NOMO-1 (cell line): ENCODE measurements at regions not wholly inside any gene's neighbourhood (a gene's known extent, or its start where the extent isn't known, plus 50 kb on each side); places are given as distances from the start of the nearest gene placed in this dataset.

Experiments used
- DNase-seq, 2 experiments: peaks; one replicate each; lab custom pipeline; 2025; ENCODE audit not compliant: unreplicated experiment in 2 of 2; lab: John Stamatoyannopoulos, UW

DNA sequence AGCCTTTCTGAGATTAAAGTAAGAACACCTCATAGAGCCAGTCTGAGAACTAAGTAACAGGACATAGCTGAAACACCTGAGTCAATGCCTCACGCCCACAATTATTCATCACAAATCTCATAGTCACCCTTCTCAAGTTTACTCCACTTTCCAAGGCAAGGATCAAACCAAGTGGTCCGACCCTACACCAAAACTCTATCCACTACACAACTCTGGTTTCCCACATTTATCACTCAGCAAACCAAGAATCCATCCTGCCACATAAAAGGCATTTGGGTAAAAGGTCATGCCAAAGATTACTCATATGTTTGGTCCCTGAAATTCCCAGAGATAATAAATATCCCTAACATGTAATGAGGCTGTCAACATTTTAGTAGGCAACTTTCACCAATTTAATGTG, 144.1 kb downstream of the RPAP3 start:
- DNase-seq: no peak

DNA sequence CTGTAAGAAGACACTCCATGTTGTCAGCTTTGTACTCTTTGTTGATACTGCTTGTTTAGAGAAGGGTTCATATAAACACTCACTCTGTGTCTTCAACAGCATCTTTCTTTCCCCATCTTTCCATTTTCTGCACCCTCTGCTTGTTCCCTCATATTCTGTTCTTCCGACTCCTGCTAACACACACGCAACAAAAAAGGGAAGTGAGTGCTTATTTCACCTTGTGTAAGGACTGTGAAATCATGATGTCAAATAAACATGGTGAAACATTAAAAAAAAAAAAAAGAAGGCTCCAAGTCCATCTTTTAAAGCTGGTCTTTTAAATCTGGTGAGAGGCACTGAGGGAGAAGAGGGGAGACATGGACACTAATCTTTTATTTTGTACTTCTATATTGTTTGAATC, 145.4 kb downstream of the RPAP3 start:
- DNase-seq: peak; percentile 60 to 79

DNA sequence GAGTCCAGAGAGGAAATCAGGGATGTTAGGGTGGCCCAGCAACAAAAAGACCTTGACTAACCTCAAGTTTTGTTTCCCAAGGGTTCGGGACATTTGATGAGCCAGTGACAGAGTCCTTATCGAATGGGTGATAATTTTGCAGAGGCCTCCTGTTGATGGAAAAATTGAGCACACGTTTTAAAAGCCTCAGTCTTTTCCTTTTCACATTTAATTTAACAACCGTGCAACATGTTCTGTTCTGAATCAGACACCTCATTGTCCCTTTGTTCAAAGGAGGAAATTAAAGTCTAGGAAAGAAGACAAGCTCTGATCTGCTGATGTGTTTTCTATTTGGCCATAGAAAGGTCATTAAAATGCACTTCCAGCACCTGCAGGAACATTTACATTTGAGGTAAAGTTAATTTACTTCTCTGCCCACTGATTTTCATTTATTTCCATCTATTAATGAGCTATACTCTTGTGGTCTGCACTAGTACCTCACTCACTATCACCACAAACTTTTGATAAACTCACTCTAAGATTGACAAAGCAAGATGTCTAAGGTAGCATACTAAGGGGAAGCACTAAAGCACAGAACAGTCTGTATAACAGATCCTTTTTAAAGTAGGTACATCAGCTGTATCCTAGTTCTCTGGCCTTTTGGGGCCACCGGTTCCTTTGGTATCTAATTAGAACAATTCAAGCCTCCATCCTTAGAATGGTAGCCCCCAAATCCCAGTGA, 147.0 kb downstream of the RPAP3 start:
- DNase-seq: no peak

DNA sequence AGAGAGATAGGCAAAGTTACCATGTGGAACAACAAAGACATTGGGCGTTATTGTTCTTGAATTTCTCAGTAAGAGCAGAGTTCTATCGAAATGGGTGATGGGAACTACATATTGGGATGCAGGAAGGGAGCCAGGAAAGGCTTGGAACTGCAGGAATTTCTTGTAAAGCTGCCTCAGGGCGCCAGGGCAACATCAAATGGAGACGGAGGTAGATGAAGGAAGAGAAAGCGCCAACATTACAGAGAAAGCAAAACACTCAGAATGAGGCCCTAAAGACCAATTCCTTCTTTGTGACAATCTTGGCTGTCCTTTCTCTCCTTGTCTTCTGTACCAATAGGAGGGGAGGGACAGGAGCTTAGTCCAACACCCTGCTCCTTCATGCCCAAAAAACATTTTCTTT, 148.4 kb downstream of the RPAP3 start:
- no peak for DNase-seq

DNA sequence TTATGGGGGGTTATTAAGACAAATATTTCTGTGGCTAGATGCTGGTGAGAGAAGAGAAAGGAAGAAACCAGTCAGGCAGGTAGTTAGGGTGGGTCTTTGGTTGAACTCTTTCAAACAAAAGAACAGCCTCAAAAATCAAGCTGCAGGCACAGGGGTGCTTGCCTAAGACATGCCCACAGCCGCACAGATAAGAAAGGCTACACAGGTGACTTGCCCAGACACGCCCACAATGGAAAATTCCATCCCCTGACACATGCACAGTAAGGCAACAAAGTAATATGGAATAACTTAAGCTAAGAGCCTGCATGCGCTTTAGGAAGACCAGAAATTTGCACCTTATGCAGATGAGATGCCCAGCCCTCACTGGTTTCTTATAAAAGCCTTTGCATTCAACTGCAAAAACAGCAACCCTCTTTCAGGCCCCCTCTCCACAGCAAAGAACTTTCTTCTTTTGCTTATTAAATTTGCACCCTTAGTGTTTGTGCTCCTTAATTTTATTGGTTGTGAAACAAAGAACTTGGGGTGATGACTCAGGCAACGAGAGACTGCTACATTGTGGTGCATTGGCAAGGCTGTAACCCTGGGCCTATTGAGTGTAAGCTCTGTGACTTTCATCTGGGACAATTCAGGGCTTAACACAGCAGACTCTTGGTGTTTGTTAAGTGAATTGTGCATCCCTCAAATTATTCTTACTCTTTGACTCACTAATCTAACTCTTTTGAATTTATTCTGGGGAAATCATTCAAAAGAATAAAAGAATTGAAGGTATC, 149.4 kb downstream of the RPAP3 start:
- DNase-seq: no peak

DNA sequence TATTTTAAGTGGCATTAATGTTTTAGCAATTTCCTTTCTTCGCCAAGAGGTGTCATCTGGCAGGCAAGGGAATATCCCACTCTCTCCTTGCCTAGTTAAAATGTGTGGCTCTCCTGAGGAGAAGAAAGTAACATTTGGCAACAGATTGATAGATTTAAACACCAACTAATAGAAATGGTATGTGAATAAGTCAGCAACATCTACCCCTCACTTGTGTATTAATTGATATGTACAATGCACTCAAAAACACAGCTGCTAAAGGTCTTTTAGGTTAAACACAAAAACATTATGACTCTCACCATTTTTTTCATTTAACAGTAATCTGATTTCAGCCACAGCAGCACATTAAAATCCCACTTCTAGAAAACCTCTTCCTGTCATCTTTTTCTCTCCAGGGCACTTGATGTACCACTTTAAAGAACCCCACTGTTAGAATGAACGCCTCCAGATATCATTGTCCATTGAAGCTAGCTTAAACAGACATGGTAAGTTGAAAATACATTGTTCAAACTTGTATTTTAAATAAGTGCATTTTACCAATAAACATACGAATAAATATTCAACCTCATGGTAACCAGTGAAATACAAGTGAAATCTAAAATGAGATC, 151.7 kb downstream of the RPAP3 start:
- DNase-seq: no peak

DNA sequence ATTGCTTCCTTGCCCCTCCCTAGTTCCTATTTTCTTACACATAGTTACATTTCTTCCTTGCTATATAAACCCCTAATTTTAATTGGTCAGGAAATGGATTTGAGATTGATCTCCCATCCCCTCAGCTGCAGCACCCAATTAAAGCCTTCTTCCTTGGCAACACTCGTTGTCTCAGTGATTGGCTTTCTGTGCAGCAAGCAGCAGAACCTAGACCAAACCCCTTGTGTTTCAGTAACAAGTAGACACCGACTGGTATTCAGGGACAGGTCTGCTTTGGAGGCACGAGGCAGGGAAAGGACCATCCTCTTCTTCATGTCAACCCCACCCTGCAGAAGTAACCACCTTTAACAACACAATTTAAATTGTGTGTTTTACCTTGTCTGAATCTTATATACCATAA, 152.6 kb downstream of the RPAP3 start:
- no peak for DNase-seq

DNA sequence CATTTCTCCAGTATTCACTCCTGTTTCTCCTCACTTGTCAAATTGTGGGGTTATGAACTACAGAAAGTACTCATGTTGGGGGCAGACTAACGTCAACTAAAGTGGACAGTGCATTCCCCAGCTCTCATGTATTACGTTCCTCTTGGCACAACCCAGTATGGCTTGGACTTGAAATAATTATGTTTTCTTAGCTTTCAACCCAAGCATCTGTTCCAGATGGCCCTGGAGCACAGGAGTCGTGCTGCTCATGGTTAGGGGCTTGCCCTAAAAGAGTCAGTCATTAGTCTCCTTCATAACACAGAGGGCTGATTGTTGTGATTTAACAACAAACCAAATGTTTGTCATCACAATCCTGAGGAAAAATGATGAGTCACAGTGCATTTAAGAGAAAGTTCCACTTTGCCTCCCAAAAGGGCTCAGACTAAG, 154.4 kb downstream of the RPAP3 start:
- no peak for DNase-seq

DNA sequence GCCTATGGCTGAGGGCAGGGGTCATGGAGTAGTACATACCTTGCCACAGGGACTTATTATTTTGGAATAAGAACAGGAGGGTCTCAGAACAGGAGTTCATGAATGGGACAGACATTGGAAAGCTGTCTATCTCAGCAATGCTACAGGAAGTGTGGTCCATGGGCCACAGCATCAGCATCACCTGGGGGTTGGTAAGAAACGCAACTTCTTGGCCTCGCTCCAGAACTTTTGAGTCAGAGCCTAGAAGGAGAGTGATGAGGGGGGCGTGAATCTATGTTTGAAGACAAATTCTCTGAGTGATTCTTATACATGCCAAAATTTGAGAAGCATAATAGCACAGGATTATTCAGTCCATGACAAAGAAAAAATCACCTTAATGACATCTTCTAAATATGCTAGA, 156.6 kb downstream of the RPAP3 start:
- no peak for DNase-seq

DNA sequence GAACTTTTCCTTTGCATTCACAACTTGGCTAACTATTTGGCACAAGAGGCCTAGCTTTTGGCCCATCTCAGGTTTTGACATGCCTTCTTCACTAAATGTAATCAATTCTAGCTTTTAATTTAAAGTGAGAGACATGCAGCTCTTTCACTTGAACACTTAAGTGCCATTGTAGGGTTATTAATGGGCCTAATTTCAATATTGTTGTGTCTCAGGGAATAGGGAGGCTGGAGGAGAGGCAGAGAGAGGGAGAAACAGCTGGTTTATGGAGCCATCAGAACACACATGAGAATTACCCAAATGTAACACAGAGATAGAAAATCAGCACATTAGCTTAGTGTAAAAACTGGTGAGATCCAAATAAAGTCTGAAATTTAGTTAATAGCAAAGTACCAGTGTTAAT, 157.4 kb downstream of the RPAP3 start:
- DNase-seq: no peak

DNA sequence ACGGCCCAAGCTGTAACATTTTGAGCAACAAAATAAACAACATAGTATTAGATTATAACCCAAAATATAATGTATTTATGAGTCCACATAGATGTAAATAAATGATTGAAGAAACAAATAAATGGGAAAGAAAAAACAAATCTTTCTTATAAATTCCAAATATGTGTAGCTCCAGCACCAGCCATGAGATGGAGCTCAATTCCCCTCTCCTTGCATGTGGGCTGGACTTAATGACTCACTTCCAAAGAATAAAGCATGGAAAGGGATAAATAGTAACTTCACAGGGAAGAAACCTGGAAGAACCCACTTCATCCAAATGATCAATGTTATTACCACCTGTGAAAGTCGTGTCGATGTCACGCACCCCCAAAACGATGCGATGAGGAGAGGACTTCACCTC, 158.8 kb downstream of the RPAP3 start:
- no peak for DNase-seq

DNA sequence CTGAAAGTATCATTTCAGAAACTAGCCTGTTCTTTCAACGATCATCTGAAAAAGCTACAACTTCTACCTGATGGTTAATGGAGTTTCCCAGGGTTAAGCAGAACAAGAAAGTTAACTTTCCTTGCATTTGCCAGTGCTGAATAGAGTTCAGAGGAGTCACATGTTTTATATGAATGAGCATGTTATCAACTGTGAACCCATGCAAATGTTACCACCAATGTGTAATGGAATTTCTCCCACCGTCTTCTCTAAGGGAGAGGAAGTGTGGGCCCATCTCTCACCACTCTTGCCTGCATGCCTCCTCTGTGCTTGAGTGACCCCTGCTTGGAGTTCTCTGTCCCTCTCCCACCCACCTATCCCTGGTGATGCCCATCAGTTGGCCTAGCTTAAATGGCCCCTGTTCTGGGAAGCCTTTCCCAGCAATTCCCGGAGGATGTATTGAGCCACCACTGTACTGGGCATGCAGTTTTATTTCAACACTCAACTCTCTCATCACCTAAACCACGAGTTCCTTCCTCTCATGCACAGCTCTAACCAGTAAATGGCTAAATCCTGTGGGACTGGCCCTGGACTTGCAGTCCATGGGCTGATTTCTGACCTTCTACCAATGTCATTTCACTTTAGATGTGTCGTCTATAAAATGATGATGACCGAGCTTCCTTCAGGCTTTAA, 159.8 kb downstream of the RPAP3 start:
- DNase-seq: no peak

DNA sequence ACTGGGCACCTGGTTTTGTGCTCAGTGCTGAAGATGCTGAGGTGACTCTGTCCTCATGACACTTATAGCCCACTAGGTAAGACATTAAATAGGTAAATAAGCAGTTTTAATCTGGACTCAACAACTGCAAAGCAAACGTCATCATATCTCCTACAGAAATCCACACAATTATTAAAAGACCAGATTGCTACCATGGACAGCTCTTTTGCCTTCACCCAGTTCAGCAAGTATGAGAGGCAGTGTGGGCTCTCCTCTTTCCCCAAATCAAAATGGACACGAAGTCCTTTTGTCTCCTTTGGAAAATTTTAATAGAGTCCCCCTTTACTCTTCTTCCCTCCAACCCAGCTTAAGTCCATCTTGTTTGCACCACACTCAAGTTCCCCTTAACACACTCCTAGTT, 171.1 kb downstream of the RPAP3 start:
- no peak for DNase-seq

DNA sequence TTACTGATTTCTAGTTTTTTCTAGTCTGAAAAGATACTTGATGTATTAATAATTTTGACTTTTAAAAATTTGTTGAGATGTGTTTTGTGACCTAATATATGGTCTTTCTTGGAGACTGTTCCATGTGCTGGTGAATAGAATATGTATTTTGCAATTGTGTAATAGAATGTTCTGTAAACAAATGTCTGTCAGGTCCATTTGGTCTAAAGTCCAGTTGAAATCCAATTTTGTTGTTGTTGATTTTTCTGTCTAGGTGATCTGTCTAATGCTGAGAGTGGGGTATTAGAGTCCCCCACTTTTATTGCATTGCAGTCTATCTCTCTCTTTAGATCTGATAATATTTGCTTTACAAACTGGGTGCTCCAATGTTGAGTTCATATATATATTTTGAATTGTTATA, 175.8 kb downstream of the RPAP3 start:
- DNase-seq: no peak

DNA sequence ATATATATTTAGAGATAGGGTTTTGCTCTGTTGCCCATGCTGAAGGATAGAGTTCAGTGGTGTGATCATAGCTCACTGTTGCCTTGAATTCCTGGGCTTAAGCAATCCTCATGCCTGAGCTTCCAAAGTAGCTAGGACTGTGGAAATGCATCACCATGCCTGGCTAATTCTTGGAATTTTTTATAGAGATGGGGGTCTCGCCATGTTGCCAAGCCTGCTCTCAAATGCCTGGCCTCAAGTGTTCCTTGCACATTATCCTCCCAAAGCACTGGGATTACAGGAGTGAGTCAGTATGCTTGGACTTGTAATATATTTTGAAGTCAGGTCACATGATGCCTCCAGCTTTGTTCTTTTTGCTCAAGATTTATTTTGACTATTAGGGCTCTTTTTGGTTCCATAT, 178.0 kb downstream of the RPAP3 start:
- no peak for DNase-seq

DNA sequence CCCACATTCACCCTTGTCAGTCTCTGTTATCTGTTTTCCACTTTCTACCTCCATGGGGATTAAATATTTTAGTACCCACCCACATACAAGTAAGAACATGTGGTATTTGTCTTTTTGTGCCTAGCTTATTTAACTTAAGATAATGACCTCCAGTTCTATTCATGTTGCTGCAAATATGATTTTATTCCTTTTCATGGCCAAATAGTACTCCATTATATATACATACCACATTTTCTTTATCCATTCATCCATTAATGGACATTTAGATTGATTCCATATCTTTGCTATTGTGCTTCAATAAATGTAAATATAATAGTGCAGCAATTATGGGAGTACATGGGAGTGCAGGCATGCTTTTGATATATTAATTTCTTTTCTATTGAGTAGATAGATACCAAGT, 185.8 kb downstream of the RPAP3 start:
- DNase-seq: no peak

DNA sequence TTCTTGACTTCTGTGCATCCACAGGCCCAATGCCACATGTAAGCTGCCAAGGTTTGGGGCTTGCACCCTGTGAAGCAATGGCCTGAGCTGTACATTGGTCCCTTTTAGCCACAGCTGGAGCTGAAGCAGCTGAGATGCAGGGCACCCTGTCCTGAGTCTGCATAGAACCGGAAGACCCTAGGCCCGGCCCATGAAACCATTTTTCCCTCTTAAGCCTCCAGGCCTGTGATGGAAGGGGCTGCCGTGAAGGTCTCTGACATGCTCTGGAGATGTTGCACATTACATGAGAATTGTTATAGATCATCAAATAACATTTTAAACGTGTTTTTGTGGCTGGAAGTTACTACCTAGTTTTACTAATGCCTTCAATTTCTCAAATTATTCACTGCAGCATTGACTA, 188.7 kb downstream of the RPAP3 start:
- no peak for DNase-seq

DNA sequence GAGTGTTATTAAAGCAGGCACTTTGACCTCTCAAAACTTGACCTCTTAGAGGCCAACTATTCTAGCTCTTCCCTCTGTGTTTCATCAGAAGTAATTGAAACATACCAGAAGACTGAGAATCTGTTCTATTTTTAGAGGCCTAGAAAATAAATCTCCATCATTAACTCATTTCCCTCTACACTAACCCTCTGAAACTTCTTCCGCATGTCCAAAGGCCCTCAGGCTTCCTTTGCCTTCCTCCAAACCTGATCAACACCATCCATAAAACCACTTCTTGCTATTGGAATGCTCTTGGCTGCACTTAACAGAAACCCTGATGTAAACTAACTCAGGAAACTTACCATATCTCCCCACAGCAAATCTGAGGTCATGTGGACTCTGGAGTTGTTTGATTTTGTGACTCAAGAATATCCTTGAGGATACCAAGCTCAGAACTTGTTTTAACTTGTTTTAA, 196.4 kb downstream of the RPAP3 start:
- DNase-seq: no peak

DNA sequence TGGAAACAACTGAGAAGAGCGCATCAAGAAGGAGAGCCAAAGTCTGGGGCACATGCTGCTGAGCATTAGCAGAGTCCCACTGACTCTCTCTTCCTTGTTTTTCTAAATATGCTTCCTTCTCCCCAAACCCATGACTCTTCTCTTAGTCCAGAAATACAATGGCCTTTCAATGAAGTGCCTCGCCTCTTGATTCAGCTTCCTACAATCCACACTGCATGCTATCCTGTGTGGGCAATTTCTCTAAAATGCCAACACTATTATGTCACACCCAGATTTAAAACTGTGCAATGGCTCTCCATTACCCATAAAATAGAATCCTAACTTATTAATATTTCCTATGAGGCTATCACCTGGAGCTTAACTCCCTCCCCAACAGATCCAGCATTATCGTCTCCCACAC, 198.6 kb downstream of the RPAP3 start:
- no peak for DNase-seq

DNA sequence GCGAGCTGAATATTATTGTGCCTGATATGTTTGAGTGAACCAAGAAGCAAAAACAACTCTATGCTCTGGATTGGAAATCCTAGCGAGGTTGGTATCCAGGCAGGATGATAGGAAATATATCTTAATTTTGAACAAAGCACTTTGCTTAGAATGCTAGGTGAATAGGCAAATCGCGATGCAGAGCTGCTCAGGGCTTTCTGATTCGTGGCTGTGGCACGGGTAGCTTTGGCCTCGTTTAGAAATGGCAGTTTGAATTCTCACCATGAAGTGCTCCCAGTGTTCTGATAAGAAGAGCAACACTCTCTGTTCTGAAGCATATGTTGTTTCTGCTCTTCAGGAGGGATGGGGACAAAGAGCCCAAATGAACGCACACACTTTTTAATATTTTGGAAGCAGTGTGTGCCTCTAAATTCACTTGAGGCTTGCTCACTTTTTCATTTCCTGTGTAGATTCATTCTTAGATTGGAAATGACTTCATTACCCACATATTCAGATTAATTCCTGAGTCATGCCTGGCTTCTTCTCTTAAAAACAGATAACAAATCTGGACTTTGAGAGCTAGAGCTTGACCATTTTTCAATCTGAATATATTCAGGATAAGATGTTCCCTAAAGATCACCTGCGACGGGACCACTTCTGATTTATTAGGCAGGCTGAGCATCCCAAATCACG, 200.9 kb downstream of the RPAP3 start:
- DNase-seq: no peak

DNA sequence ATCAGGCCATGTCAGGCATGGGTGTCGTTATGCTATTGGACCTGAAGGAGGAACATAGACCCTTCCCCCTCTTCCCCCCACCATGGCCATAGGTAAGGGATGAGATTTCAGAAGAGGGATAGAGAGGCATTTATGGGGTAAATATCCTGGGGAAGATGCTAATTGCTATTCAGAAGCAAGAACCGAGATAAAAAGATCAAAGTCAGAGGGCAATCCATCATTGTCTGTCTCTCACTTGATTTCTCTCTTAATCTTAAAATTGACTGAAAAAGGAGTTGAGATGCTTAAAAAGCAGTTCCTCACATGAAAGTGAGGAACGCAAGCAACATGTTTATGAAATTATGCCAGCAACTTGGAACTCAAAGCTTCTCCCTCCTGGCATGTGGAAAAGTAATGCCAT, 212.0 kb downstream of the RPAP3 start:
- no peak for DNase-seq
